H1 (cell line): ENCODE measurements at regions not wholly inside any gene's neighbourhood (a gene's known extent, or its start where the extent isn't known, plus 50 kb on each side); places are given as distances from the start of the nearest gene placed in this dataset.

Experiments used
- CTCF ChIA-PET: fragments of 300-600 bp; sonication (Branson Sonifier 250); formaldehyde crosslinking; loops from one replicate; lab custom pipeline; 2021; ENCODE audit not compliant: partially characterized antibody; lab: Charles Lee
- POLR2A ChIA-PET: fragments of 300-600 bp; sonication (Branson Sonifier 250); formaldehyde crosslinking; loops from one replicate; lab custom pipeline; 2021; ENCODE audit warnings: inconsistent platforms; ENCODE audit not compliant: partially characterized antibody; lab: Charles Lee
- DNase-seq, 2 experiments: peaks; one replicate each; pipeline versions ENCODE4 v3.0.0 to v3.0.0-alpha.2; 2010 to 2022; ENCODE audit warnings: low spot score in 2 of 2, low read depth in 1 of 2, mixed read lengths in 1 of 2
- FAIRE-seq: peaks from 2 replicates; lab custom pipeline; 2011; peaks lifted over from hg19 to GRCh38; lab: Jason Lieb, UNC
- H2AFZ ChIP-seq: 2 replicates; pipeline ENCODE4 v1.8.1; 2012; ENCODE audit warnings: low read length, inconsistent platforms
- H2AK5ac ChIP-seq: 2 replicates; pipeline ENCODE4 v1.6.1; 2013; ENCODE audit warnings: low read depth, low read length
- H2BK120ac ChIP-seq: replicated peaks from 2 replicates; pipeline ENCODE3; 2013; ENCODE audit warnings: low read depth, low read length, inconsistent platforms
- H2BK12ac ChIP-seq: 2 replicates; pipeline ENCODE4 v1.6.1; 2013; ENCODE audit warnings: low read depth, low read length
- H2BK15ac ChIP-seq: 2 replicates; pipeline ENCODE4 v1.6.1; 2013; ENCODE audit warnings: low read length
- H2BK20ac ChIP-seq: 2 replicates; pipeline ENCODE4 v1.6.1; 2013; ENCODE audit warnings: low read length
- H2BK5ac ChIP-seq: 2 replicates; pipeline ENCODE4 v1.6.1; 2013; ENCODE audit warnings: low read depth, low read length
- H3K14ac ChIP-seq: 2 replicates; pipeline ENCODE4 v1.6.1; 2013; ENCODE audit warnings: inconsistent platforms; ENCODE audit not compliant: insufficient read length
- H3K18ac ChIP-seq: 2 replicates; pipeline ENCODE4 v1.6.1; 2013; ENCODE audit warnings: low read length; ENCODE audit errors: extremely low read depth
- H3K23ac ChIP-seq: 2 replicates; pipeline ENCODE4 v1.6.1; 2013; ENCODE audit warnings: inconsistent platforms; ENCODE audit not compliant: insufficient read length
- H3K23me2 ChIP-seq: 2 replicates; pipeline ENCODE4 v1.6.1; 2013; ENCODE audit warnings: low read depth, low read length
- H3K27ac ChIP-seq: 2 replicates; pipeline ENCODE4 v1.6.1; 2011; ENCODE audit warnings: low read depth, low read length, inconsistent platforms
- H3K27me3 ChIP-seq, 4 experiments: replicated peaks in 1 of 4; 1 replicate in 1 of 4; 2 replicates in 3 of 4; pipeline versions ENCODE4 v1.6.1 to v1.8.1; 2011 to 2013; ENCODE audit warnings: low read length in 3 of 4, mild to moderate bottlenecking in 3 of 4, inconsistent platforms in 2 of 4, mixed read lengths in 2 of 4, moderate library complexity in 1 of 4; ENCODE audit not compliant: control insufficient read depth in 3 of 4, insufficient read depth in 3 of 4; ENCODE audit errors: extremely low read depth in 1 of 4
- H3K36me3 ChIP-seq, 4 experiments: 2 replicates each; pipeline versions ENCODE4 v1.6.1 to v1.8.1; 2011 to 2013; ENCODE audit warnings: mild to moderate bottlenecking in 4 of 4, low read length in 3 of 4, moderate library complexity in 2 of 4, control low read depth in 1 of 4, inconsistent platforms in 1 of 4; ENCODE audit not compliant: insufficient read depth in 4 of 4, control insufficient read depth in 2 of 4
- H3K4ac ChIP-seq: replicated peaks from 2 replicates; pipeline ENCODE3; 2013; ENCODE audit warnings: low read length, low read depth, mixed read lengths, inconsistent platforms; ENCODE audit not compliant: insufficient read length
- H3K4me1 ChIP-seq, 4 experiments: replicated peaks in 1 of 4; 1 replicate in 1 of 4; 2 replicates in 3 of 4; pipeline versions ENCODE4 v1.6.1 to v1.8.1; 2011 to 2013; ENCODE audit warnings: low read length in 3 of 4, inconsistent platforms in 2 of 4, mixed read lengths in 1 of 4; ENCODE audit not compliant: insufficient read depth in 4 of 4, control insufficient read depth in 3 of 4
- H3K4me2 ChIP-seq, 2 experiments: 2 replicates each; pipeline versions ENCODE4 v1.6.1 to v1.8.1; 2011 to 2013; ENCODE audit warnings: low read depth in 2 of 2, low read length in 2 of 2, control low read depth in 1 of 2, inconsistent platforms in 1 of 2, mild to moderate bottlenecking in 1 of 2; ENCODE audit not compliant: insufficient read depth in 1 of 2
- H3K4me3 ChIP-seq, 4 experiments: fragments of 200-600, 300-600 bp in 1 of 4; sonication (generic), shearing (Covaris generic), sonication (Bioruptor Twin) in 1 of 4; 2 replicates each; pipeline versions ENCODE4 v1.5.1 to v1.8.1; 2011 to 2016; ENCODE audit warnings: low read length in 4 of 4, low read depth in 3 of 4, control low read depth in 2 of 4, inconsistent platforms in 2 of 4, mild to moderate bottlenecking in 2 of 4, mixed read lengths in 1 of 4, moderate library complexity in 1 of 4; ENCODE audit not compliant: insufficient read depth in 2 of 4; ENCODE audit errors: extremely low read depth in 1 of 4
- H3K56ac ChIP-seq: replicated peaks from 2 replicates; pipeline ENCODE3; 2013; ENCODE audit warnings: low read depth, mild to moderate bottlenecking, mixed read lengths, low read length, inconsistent platforms; ENCODE audit not compliant: insufficient read length
- H3K79me1 ChIP-seq: 2 replicates; pipeline ENCODE4 v1.6.1; 2013; ENCODE audit warnings: low read depth, low read length, control low read depth
- H3K79me2 ChIP-seq, 2 experiments: 2 replicates each; pipeline versions ENCODE4 v1.6.1 to v1.8.1; 2012 to 2013; ENCODE audit warnings: low read length in 2 of 2, mild to moderate bottlenecking in 2 of 2, inconsistent platforms in 1 of 2; ENCODE audit not compliant: insufficient read depth in 2 of 2, control insufficient read depth in 1 of 2
- H3K9ac ChIP-seq, 4 experiments: replicated peaks in 1 of 4; 1 replicate in 1 of 4; 2 replicates in 3 of 4; pipeline versions ENCODE4 v1.6.1 to v1.8.1; 2011 to 2013; ENCODE audit warnings: low read depth in 3 of 4, low read length in 3 of 4, control low read depth in 2 of 4, mild to moderate bottlenecking in 2 of 4, moderate library complexity in 2 of 4, inconsistent platforms in 1 of 4; ENCODE audit errors: extremely low read depth in 1 of 4
- H3K9me3 ChIP-seq, 2 experiments: 2 replicates each; pipeline versions ENCODE4 v1.6.1 to v1.8.1; 2012 to 2013; ENCODE audit warnings: mild to moderate bottlenecking in 2 of 2, moderate library complexity in 2 of 2, control low read depth in 1 of 2, inconsistent platforms in 1 of 2, low read depth in 1 of 2, low read length in 1 of 2, mixed read lengths in 1 of 2; ENCODE audit not compliant: insufficient read depth in 2 of 2
- H4K20me1 ChIP-seq, 2 experiments: replicated peaks in 1 of 2; 2 replicates each; pipeline versions ENCODE3 to v1.8.1; 2011 to 2013; ENCODE audit warnings: inconsistent platforms in 2 of 2, low read length in 2 of 2, mild to moderate bottlenecking in 1 of 2; ENCODE audit not compliant: insufficient read depth in 2 of 2, control insufficient read depth in 1 of 2
- H4K5ac ChIP-seq: 2 replicates; pipeline ENCODE4 v1.6.1; 2013; ENCODE audit warnings: low read length, low read depth, mixed read lengths, inconsistent platforms; ENCODE audit not compliant: insufficient read length
- H4K8ac ChIP-seq: 2 replicates; pipeline ENCODE4 v1.8.0; 2013; ENCODE audit warnings: mild to moderate bottlenecking, moderate library complexity, low read length, inconsistent platforms; ENCODE audit not compliant: insufficient read depth; ENCODE audit errors: extremely low read depth
- H4K91ac ChIP-seq: replicated peaks from 2 replicates; pipeline ENCODE3; 2013; ENCODE audit warnings: low read length, mixed read lengths, inconsistent platforms; ENCODE audit not compliant: insufficient read length
- BACH1 ChIP-seq: IDR thresholded peaks from 2 replicates; pipeline ENCODE4 v1.6.1; 2012; ENCODE audit warnings: low read length, improper control_type of control experiment
- CTBP2 ChIP-seq: IDR thresholded peaks from 2 replicates; pipeline ENCODE4 v1.7.0; 2011; ENCODE audit warnings: borderline replicate concordance, mild to moderate bottlenecking, moderate library complexity, mixed read lengths, low read length; ENCODE audit not compliant: insufficient read depth, insufficient read length
- EGR1 ChIP-seq: IDR thresholded peaks from 2 replicates; pipeline ENCODE4 v1.6.1; 2011; ENCODE audit warnings: low read depth, low read length, borderline replicate concordance
- EZH2 ChIP-seq: fragments of 200-600 bp; sonication (generic); IDR thresholded peaks from 2 replicates; pipeline ENCODE4 v1.7.1; 2012; ENCODE audit warnings: low read depth, mild to moderate bottlenecking, moderate library complexity, low read length, inconsistent platforms; ENCODE audit not compliant: severe bottlenecking
- KDM4A ChIP-seq: IDR thresholded peaks from one replicate; pipeline ENCODE4 v1.7.1; 2012; ENCODE audit warnings: low read depth, mild to moderate bottlenecking, moderate library complexity, low read length, inconsistent platforms; ENCODE audit not compliant: severe bottlenecking
- NRF1 ChIP-seq: IDR thresholded peaks from 2 replicates; pipeline ENCODE4 v1.6.1; 2011; ENCODE audit warnings: mild to moderate bottlenecking, low read depth, low read length, improper control_type of control experiment
- POLR2A ChIP-seq, 2 experiments: IDR thresholded peaks; 1 replicate in 1 of 2; 2 replicates in 1 of 2; pipeline ENCODE4 v1.6.1; 2011; ENCODE audit warnings: low read depth in 2 of 2, low read length in 2 of 2, mild to moderate bottlenecking in 2 of 2; ENCODE audit errors: control extremely low read depth in 1 of 2
- RBBP5 ChIP-seq: IDR thresholded peaks from 2 replicates; pipeline ENCODE4 v1.7.1; 2012; ENCODE audit warnings: low read depth, mild to moderate bottlenecking, inconsistent platforms, low read length, moderate library complexity, borderline replicate concordance
- RFX5 ChIP-seq: IDR thresholded peaks from 2 replicates; pipeline ENCODE4 v1.6.1; 2011; ENCODE audit warnings: low read depth, low read length, improper control_type of control experiment, borderline replicate concordance
- SAP30 ChIP-seq: fragments of 300-600 bp; sonication (generic); IDR thresholded peaks from 2 replicates; pipeline ENCODE4 v1.7.1; 2012; ENCODE audit warnings: low read length, moderate library complexity, mild to moderate bottlenecking, inconsistent platforms; ENCODE audit not compliant: insufficient read depth, insufficient replicate concordance
- SIRT6 ChIP-seq: IDR thresholded peaks from one replicate; pipeline ENCODE4 v1.7.1; 2012; ENCODE audit warnings: low read length, inconsistent platforms
- TCF12 ChIP-seq: IDR thresholded peaks from 2 replicates; pipeline ENCODE4 v1.6.1; 2011; ENCODE audit warnings: low read depth, mild to moderate bottlenecking, low read length
- WGBS, 2 experiments: shearing (Covaris generic) in 1 of 2; methylation state at CpG; one replicate each; pipeline versions ENCODE4 v1.1.6 to v1.1.7; 2013 to 2015; ENCODE audit warnings: low lambda C conversion rate in 2 of 2, mixed read lengths in 2 of 2, inconsistent platforms in 1 of 2, low coverage in 1 of 2, missing lambda C conversion rate in 1 of 2; ENCODE audit not compliant: insufficient replicate concordance in 2 of 2, insufficient coverage in 1 of 2, insufficient read length in 1 of 2; ENCODE audit errors: extremely low coverage in 1 of 2, missing lambda C conversion rate in 1 of 2; 5-methylcytosine and 5-hydroxymethylcytosine counted together

DNA sequence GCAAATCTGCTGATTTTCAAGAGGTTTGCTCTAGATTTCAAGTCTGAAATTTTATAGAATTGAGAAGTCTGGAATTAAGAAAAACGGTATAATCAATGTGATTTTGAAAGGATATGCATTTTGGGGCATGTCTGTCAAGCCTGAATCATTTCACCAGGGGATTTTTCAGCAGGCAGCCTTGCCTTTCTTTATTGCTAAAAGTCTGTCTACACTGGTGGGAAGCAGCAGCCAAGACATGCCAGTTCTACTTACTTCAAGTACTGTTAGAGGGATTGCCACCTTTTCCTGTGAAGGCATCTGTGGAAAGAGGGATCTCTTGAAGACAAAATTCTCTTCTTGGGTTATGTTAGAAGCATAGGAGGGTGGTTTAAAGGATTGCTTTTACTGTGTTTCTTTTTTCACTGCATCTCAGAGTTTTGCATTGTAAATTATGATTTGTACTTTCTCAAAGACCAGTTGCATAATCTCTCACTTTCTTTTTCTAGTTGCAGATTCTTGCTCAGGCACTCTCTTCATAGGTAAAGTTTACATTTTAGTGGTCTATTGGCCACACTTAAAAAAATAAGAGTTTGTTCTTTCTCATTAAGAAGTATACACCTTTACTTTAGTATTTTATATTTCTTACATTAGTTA lies 837.0 kb downstream of the GALC start:
- Histone ChIP-seq H2BK5ac (no peak overlapping the region), H3K36me3 (0 out of 8 replicates have a peak, but pooled peaks cover 0 to 2% (median 0%) of the 10 kb centered on the region in 4 experiments), H3K27me3 (peaks cover 7 to 35% (median 19%) of the 10 kb centered on the region in 4 experiments), H3K4me2 (no peak overlapping the region), H2BK12ac (no peak overlapping the region), H2BK20ac (no peak overlapping the region), H2BK15ac (no peak overlapping the region), H4K8ac (no peak overlapping the region), H2AK5ac (no peak overlapping the region), H3K18ac (no peak overlapping the region; the same call in 1 of the 2 replicates), H3K14ac (no peak overlapping the region), H3K23me2 (no peaks in the 10 kb centered on the region), H2AFZ (no peak overlapping the region), H4K91ac (no peak overlapping the region), H3K4me1 (peaks cover 0 to 10% (median 3%) of the 10 kb centered on the region in 4 experiments; a peak in 4 of 7 replicates), H3K4me3 (no peak overlapping the region), H3K56ac (no peak overlapping the region), H4K20me1 (peaks cover 0 to 1% of the 10 kb centered on the region in 2 experiments), H4K5ac (no peak overlapping the region), H3K79me1 (no peaks in the 10 kb centered on the region), H3K27ac (no peak overlapping the region), H3K4ac (no peak overlapping the region), H3K9ac (no peak overlapping the region), H3K9me3 (no peaks in the 10 kb centered on the region; a peak in 1 of 4 replicates), H3K23ac (no peak overlapping the region), H3K79me2 (no peaks in the 10 kb centered on the region), H2BK120ac (no peak overlapping the region)
- TF ChIP-seq RFX5, result no peak
- TF ChIP-seq BACH1, result no peak
- TF ChIP-seq RBBP5, result no peak
- TF ChIP-seq EGR1, result no peak
- no peak for TF ChIP-seq KDM4A
- TF ChIP-seq TCF12, result no peak
- no peak for TF ChIP-seq EZH2
- TF ChIP-seq SAP30, result no peak
- no peak for TF ChIP-seq NRF1
- no peak for TF ChIP-seq SIRT6
- no peak for TF ChIP-seq CTBP2
- TF ChIP-seq POLR2A (IDR thresholded peaks at IDR 0.05; ENCODE audit: control extremely low read depth in 1 of 2, low read depth in 2 of 2, low read length in 2 of 2), result no peak
- ChIA-PET POLR2A (no interaction called here), CTCF (no interaction called here)
- FAIRE-seq (peak; percentile 19), DNase-seq (no peak)
- WGBS, 2 experiments, result 50% methylated on average over 1 of the region's 1 CpG; no CpG with 5 or more reads in 1 of the 2 experiments
